A549 (cell line): ENCODE measurements at regions not wholly inside any gene's neighbourhood (a gene's known extent, or its start where the extent isn't known, plus 50 kb on each side); places are given as distances from the start of the nearest gene placed in this dataset.
"Not testable (repeated sequence)": the region's sequence is repeated elsewhere in the genome, so short reads cannot be mapped to it uniquely, and the experiment has no call there.

Experiments used
- ATAC-seq, 2 experiments: fragments of 200-7000 bp in 1 of 2; fragments of >200 bp in 1 of 2; cut with Nextera tagmentation in 1 of 2; cut with Tn5 transposase in 1 of 2; 3 replicates each; pipeline versions ENCODE4 v1.8.0 to v1.9.1; 2018 to 2020; ENCODE audit warnings: mild to moderate bottlenecking in 1 of 2, moderate library complexity in 1 of 2
- CTCF ChIA-PET: fragments of 300-600 bp; sonication (Branson Sonifier 250); formaldehyde crosslinking; extraction: SDS; loops from one replicate; lab custom pipeline; 2021; ENCODE audit warnings: antibody characterized with exemption, inconsistent platforms; lab: Yijun Ruan, JAX
- POLR2A ChIA-PET: fragments of 350-600 bp; formaldehyde crosslinking; extraction: SDS; loops from one replicate; lab custom pipeline; 2021; ENCODE audit warnings: antibody characterized with exemption, inconsistent platforms; lab: Yijun Ruan, JAX
- DNase-seq, 2 experiments: peaks; one replicate each; pipeline versions ENCODE4 v3.0.0 to v3.0.0-alpha.2; 2011 to 2016; ENCODE audit warnings: low read depth in 1 of 2, low spot score in 1 of 2
- FAIRE-seq: peaks from 2 replicates; lab custom pipeline; 2011; peaks lifted over from hg19 to GRCh38; lab: Jason Lieb, UNC
- H3K27ac ChIP-seq, 2 experiments: fragments of >200 bp; sonication (Bioruptor Twin); formaldehyde crosslinking; 3 replicates each; pipeline ENCODE4 v1.5.1; 2016 to 2017
- H3K4me1 ChIP-seq: fragments of >200 bp; sonication (Bioruptor Twin); formaldehyde crosslinking; 3 replicates; pipeline ENCODE4 v1.6.1; 2016
- H3K4me2 ChIP-seq: fragments of >200 bp; sonication (Bioruptor Twin); formaldehyde crosslinking; 3 replicates; pipeline ENCODE4 v1.6.1; 2016
- H3K4me3 ChIP-seq: fragments of >200 bp; sonication (Bioruptor Twin); formaldehyde crosslinking; 3 replicates; pipeline ENCODE4 v1.5.1; 2016
- H3K9me3 ChIP-seq: fragments of >200 bp; sonication (Bioruptor Twin); formaldehyde crosslinking; 3 replicates; pipeline ENCODE4 v1.6.1; 2016
- WGBS: methylation state at CpG from one replicate; pipeline ENCODE4 v1.1.6; 2017; ENCODE audit errors: missing lambda C conversion rate; 5-methylcytosine and 5-hydroxymethylcytosine counted together

GRCh38 chr2:111287646-111288568 is 167.2 kb downstream of the BCL2L11 start:
- not testable (repeated sequence) for FAIRE-seq, ATAC-seq

GRCh38 chr2:111290370-111290769 is 169.7 kb downstream of the BCL2L11 start:
- H3K4me1 ChIP-seq, result peaks cover 15% of the 10 kb centered on the region
- FAIRE-seq, H3K4me2 ChIP-seq, DNase-seq, H3K9me3 ChIP-seq, ATAC-seq, H3K4me3 ChIP-seq, POLR2A ChIA-PET, H3K27ac ChIP-seq, CTCF ChIA-PET: not testable (repeated sequence)
- WGBS, result 92% methylated on average over 11 of the region's 11 CpGs

More at GRCh38 chr2:111287646-111288568, 167.2 kb downstream of the BCL2L11 start:
- H3K4me3 ChIP-seq, H3K4me2 ChIP-seq, DNase-seq, H3K9me3 ChIP-seq, H3K4me1 ChIP-seq, H3K27ac ChIP-seq, POLR2A ChIA-PET, CTCF ChIA-PET: not testable (repeated sequence)
- 85% methylated on average over 6 of the region's 9 CpGs for WGBS

DNA sequence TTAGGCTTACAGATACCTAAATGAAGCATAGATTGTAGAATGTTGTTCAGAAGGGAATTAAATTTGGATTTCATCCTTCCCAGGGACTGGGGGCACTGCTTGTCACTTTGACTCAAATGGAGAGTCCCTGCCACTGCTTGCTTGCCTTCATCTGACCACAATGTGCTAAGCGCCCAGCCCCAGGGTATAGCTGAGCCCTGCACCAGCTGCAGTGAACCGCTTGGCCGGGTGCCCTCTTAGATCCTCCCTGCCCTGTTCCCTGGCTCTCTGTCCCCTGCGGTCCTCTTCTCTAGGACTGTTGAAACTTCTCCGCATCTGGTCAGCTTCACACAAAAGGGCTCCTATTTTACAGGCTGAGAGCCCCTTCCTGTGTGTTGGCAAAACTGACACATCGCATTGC is 170.9 kb downstream of the BCL2L11 start:
- FAIRE-seq, H3K9me3 ChIP-seq, ATAC-seq, H3K4me3 ChIP-seq, POLR2A ChIA-PET, CTCF ChIA-PET, H3K4me2 ChIP-seq, DNase-seq: not testable (repeated sequence)
- Histone ChIP-seq H3K4me1 (peaks cover 15% of the 10 kb centered on the region), H3K27ac (peak overlapping the region; percentile 37 to 60; a peak in 2 of 6 replicates)
- 90% methylated on average over 6 of the region's 6 CpGs for WGBS

GRCh38 chr2:111292232-111292968 is 171.7 kb downstream of the BCL2L11 start:
- CTCF ChIA-PET, POLR2A ChIA-PET, H3K4me3 ChIP-seq, H3K9me3 ChIP-seq, FAIRE-seq: not testable (repeated sequence)
- DNase-seq (peak in 1 of 2 experiments; percentile 12), ATAC-seq (peak; percentile 55 to 71; a peak in 5 of 6 replicates)
- Histone ChIP-seq H3K27ac (peak overlapping the region; percentile 60 to 74; a peak in 5 of 6 replicates), H3K4me1 (peaks cover 15% of the 10 kb centered on the region), H3K4me2 (peak overlapping the region; percentile 56)
- 49% methylated on average over 8 of the region's 10 CpGs for WGBS

- Histone ChIP-seq H3K4me1 (peaks cover 15% of the 10 kb centered on the region), H3K27ac (0 out of 6 replicates have a peak overlapping the region, but pooled peaks of 1 of the 2 experiments have one; percentile 49)
- H3K4me3 ChIP-seq, POLR2A ChIA-PET, ATAC-seq, FAIRE-seq, CTCF ChIA-PET, H3K9me3 ChIP-seq, H3K4me2 ChIP-seq, DNase-seq: not testable (repeated sequence)
- WGBS, result no CpG with 5 or more reads among the region's 7 CpGs
These were observed 174.0 kb downstream of the BCL2L11 start for GRCh38 chr2:111294699-111295098.

DNA sequence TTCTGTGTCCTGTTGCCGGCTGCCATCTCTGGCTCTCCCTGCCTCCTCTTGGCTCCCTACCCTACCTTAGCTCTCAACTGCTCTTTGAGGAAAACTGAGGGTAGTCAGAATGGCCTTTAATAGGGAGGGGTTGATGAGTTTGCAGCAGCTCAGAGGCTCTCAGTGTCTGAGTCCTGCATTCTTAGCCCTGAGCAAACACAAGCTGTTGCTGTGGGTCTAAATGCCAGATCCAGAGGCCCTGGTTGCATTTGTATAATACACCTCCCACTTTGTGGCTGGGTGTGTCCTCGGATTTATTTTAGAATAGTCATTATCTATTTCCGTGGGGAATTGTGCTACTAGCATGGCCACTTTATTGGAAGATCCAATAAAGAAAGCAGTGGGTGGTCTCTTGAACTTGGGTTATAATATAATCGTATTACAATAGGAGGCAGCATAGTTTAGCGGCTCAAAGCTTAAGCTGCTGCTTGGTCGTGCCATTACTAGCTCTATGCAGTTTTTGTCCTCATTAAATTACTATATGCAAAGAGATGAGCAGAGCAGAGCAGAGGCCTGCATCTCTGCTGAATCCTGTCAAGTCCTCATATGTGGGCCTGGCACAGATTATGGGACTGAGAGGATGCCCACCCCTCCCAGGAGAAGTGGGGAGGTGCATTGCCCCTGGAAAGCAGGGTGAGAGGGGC is 175.5 kb downstream of the BCL2L11 start:
- peaks cover 15% of the 10 kb centered on the region for H3K4me1 ChIP-seq
- POLR2A ChIA-PET, H3K4me3 ChIP-seq, DNase-seq, H3K27ac ChIP-seq, H3K9me3 ChIP-seq, FAIRE-seq, H3K4me2 ChIP-seq, CTCF ChIA-PET: not testable (repeated sequence)
- 79% methylated on average over 5 of the region's 6 CpGs for WGBS
- peak in 1 of 2 experiments; percentile 60; a peak in 3 of 6 replicates for ATAC-seq

GRCh38 chr2:111297128-111297527 is 176.4 kb downstream of the BCL2L11 start:
- H3K9me3 ChIP-seq, DNase-seq, H3K27ac ChIP-seq, H3K4me2 ChIP-seq, H3K4me3 ChIP-seq, FAIRE-seq, POLR2A ChIA-PET, ATAC-seq, CTCF ChIA-PET, H3K4me1 ChIP-seq: not testable (repeated sequence)

GRCh38 chr2:111298927-111299326 is 178.2 kb downstream of the BCL2L11 start:
- 93% methylated on average over 3 of the region's 3 CpGs for WGBS
- H3K4me1 ChIP-seq, POLR2A ChIA-PET, H3K27ac ChIP-seq, DNase-seq, H3K4me3 ChIP-seq, H3K4me2 ChIP-seq, H3K9me3 ChIP-seq, FAIRE-seq, ATAC-seq, CTCF ChIA-PET: not testable (repeated sequence)

GRCh38 chr2:111299635-111300034 is 178.9 kb downstream of the BCL2L11 start:
- H3K27ac ChIP-seq, H3K4me2 ChIP-seq, H3K9me3 ChIP-seq, POLR2A ChIA-PET, H3K4me3 ChIP-seq, DNase-seq, FAIRE-seq, CTCF ChIA-PET, H3K4me1 ChIP-seq, ATAC-seq: not testable (repeated sequence)
- WGBS, result 88% methylated on average over 2 of the region's 2 CpGs

DNA sequence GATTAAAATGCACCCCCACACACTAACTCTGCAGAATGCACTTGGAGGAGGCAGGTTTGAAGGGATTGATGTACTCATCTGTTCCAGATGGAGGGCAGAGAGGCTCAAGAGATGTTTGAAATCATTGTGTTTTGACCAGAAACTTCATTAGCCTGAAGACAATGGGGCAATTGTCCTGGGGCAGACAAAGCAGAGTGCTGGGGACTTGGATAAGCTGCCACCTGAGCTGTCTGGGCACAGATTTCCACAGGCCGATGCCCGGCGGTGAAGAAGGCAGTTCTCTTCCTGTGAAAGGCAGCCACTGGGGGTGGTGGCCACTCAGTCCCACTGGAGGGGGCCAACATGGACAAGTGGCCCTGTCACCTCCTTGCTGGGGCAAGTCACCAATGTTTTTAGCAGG is 181.0 kb downstream of the BCL2L11 start:
- H3K27ac ChIP-seq, DNase-seq, ATAC-seq, H3K4me1 ChIP-seq, POLR2A ChIA-PET, H3K4me2 ChIP-seq, H3K9me3 ChIP-seq, CTCF ChIA-PET, H3K4me3 ChIP-seq, FAIRE-seq: not testable (repeated sequence)
- WGBS, result no CpG with 5 or more reads among the region's 3 CpGs
